ENCODE measurements at regions not wholly inside any gene's neighbourhood (a gene's known extent, or its start where the extent isn't known, plus 50 kb on each side); places are given as distances from the start of the nearest gene placed in this dataset.

GRCh38 chr2:100766256-100766655, 53.7 kb upstream of the NPAS2 start:
- BruUV-seq (replicated peaks), result no TSS peak
- in situ Hi-C loops (cut with MboI), result no loop called here
- no peak for DNase-seq (ENCODE audit: low read depth, low spot score)

More at GRCh38 chr2:100766256-100766655, 53.7 kb upstream of the NPAS2 start:
- no peaks in the 10 kb centered on the region for H4K20me1 ChIP-seq (ENCODE audit: control insufficient read depth, insufficient read depth)
- no peaks in the 10 kb centered on the region for H3K36me3 ChIP-seq (ENCODE audit: control insufficient read depth in 2 of 2, insufficient read depth in 2 of 2, low read length in 1 of 2)
- no peak overlapping the region for H3K27ac ChIP-seq (ENCODE audit: control insufficient read depth, insufficient read depth)
- POLR2A ChIA-PET, result no interaction called here
- RAD21 ChIA-PET (ENCODE audit: unreplicated experiment), result no interaction called here
- peaks cover 0 to 2% of the 10 kb centered on the region in 2 experiments; a peak in 1 of 4 replicates for H3K27me3 ChIP-seq (replicated peaks in 1 of 2; ENCODE audit: control insufficient read depth in 2 of 2, insufficient read depth in 2 of 2, low read length in 1 of 2)
- 15% methylated on average over 6 of the region's 6 CpGs for WGBS (ENCODE audit: insufficient coverage, insufficient replicate concordance, low lambda C conversion rate, missing lambda C conversion rate)
- CTCF ChIA-PET, result no interaction called here
- no peak for TF ChIP-seq E2F8 (IDR thresholded peaks at IDR 0.05; ENCODE audit: low read depth, partially characterized antibody)
- no peak for TF ChIP-seq SRF (IDR thresholded peaks at IDR 0.05; ENCODE audit: low read depth in 2 of 2, low read length in 2 of 2)
- TF ChIP-seq RFX5 (IDR thresholded peaks at IDR 0.05; ENCODE audit: low read depth, low read length), result no peak
- SMC1A ChIA-PET (ENCODE audit: uncharacterized antibody, unreplicated experiment), result interaction anchor here (0.6 kb wide), 1 partner anchor 15 kb away, joined by 5 read pairs; no protein-coding TSS in a partner anchor
- intact Hi-C loops (cut with micrococcal nuclease; ENCODE audit: unreplicated experiment), result no loop called here
- H3K79me2 ChIP-seq (ENCODE audit: control insufficient read depth, insufficient read depth, low read length), result no peaks in the 10 kb centered on the region
- no peaks in the 10 kb centered on the region for H3K4me1 ChIP-seq (ENCODE audit: control insufficient read depth, insufficient read depth, low read length)
- FAIRE-seq (no peak), ATAC-seq (no peak)
- H2AFZ ChIP-seq (ENCODE audit: control insufficient read depth, low read depth, low read length), result no peak overlapping the region
- no peak overlapping the region for H3K9ac ChIP-seq (ENCODE audit: control insufficient read depth, insufficient read depth, low read length)
- no peak overlapping the region for H3K4me2 ChIP-seq (ENCODE audit: control insufficient read depth, insufficient read depth)
- no peaks in the 10 kb centered on the region for H3K9me3 ChIP-seq (replicated peaks; ENCODE audit: control insufficient read depth, insufficient read depth, low read length)
- no peak overlapping the region for H3K4me3 ChIP-seq

All from GM12878 (cell line).